ENCODE measurements at regions not wholly inside any gene's neighbourhood (a gene's known extent, or its start where the extent isn't known, plus 50 kb on each side); places are given as distances from the start of the nearest gene placed in this dataset.

DNA sequence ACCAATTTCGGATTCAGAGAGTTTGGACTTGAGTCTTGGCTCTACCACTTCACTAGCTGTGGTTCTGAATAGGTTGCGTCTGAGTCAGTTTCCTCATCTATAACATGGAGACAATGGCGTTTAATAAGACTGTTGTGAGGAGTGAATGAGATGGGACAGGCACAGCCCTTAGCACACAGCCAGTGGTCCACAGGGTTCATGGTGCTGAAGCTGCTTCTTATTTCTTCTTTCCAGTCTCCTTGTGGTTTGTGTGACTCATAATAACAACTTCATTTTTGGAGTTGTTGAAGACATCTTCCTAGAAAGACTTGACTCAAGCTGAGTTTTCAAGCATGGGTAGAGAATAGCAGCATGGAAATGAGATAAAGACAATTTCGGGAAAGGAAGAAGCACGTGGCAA lies 172.6 kb upstream of the PPP2R2B start:
- TF ChIP-seq, protein P1, sequence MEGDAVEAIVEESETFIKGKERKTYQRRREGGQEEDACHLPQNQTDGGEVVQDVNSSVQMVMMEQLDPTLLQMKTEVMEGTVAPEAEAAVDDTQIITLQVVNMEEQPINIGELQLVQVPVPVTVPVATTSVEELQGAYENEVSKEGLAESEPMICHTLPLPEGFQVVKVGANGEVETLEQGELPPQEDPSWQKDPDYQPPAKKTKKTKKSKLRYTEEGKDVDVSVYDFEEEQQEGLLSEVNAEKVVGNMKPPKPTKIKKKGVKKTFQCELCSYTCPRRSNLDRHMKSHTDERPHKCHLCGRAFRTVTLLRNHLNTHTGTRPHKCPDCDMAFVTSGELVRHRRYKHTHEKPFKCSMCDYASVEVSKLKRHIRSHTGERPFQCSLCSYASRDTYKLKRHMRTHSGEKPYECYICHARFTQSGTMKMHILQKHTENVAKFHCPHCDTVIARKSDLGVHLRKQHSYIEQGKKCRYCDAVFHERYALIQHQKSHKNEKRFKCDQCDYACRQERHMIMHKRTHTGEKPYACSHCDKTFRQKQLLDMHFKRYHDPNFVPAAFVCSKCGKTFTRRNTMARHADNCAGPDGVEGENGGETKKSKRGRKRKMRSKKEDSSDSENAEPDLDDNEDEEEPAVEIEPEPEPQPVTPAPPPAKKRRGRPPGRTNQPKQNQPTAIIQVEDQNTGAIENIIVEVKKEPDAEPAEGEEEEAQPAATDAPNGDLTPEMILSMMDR (IDR thresholded peaks at IDR 0.05) = no peak
- no peak for TF ChIP-seq POLR2A (IDR thresholded peaks at IDR 0.05)

All from ovary (tissue), 3 donors.